ENCODE measurements at regions not wholly inside any gene's neighbourhood (a gene's known extent, or its start where the extent isn't known, plus 50 kb on each side); places are given as distances from the start of the nearest gene placed in this dataset.

DNA sequence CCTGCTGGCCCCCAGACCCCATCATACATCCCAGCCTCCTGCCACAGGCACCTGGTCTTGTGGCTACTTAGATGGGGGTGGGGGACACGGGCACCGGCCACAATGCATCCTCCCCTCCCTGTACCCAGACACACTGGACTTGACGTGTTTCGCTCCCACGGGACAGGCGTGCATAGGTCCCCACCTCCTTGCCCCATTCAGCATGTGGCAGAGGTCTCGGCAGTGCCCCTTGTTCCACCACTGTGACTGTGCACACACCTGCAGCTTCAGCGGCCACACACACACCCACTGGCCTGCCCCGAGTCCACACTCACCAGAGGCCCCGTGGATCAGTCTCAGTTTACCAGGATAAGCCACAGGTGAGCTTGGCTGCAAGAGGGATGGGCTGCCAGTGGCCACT lies 109.6 kb downstream of the ENGASE start:
- no peak overlapping the region for H2AFZ ChIP-seq (ENCODE audit: low read length)
- DNase-seq (no peak), ATAC-seq (no peak)
- no peak overlapping the region for H3K4me2 ChIP-seq (ENCODE audit: low read length)
- TF ChIP-seq, protein P1, sequence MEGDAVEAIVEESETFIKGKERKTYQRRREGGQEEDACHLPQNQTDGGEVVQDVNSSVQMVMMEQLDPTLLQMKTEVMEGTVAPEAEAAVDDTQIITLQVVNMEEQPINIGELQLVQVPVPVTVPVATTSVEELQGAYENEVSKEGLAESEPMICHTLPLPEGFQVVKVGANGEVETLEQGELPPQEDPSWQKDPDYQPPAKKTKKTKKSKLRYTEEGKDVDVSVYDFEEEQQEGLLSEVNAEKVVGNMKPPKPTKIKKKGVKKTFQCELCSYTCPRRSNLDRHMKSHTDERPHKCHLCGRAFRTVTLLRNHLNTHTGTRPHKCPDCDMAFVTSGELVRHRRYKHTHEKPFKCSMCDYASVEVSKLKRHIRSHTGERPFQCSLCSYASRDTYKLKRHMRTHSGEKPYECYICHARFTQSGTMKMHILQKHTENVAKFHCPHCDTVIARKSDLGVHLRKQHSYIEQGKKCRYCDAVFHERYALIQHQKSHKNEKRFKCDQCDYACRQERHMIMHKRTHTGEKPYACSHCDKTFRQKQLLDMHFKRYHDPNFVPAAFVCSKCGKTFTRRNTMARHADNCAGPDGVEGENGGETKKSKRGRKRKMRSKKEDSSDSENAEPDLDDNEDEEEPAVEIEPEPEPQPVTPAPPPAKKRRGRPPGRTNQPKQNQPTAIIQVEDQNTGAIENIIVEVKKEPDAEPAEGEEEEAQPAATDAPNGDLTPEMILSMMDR (conservative IDR thresholded peaks at IDR 0.05; ENCODE audit: low read depth, low read length) = no peak
- no peak for TF ChIP-seq EZH2 (IDR thresholded peaks at IDR 0.05; ENCODE audit: low read length, unreplicated experiment)
- no peak for TF ChIP-seq EZH2phosphoT487 (IDR thresholded peaks at IDR 0.05; ENCODE audit: borderline replicate concordance, low read length)
- peaks cover 95% of the 10 kb centered on the region for H3K27me3 ChIP-seq (ENCODE audit: low read length)
- H3K4me3 ChIP-seq (ENCODE audit: low read length) = no peak overlapping the region
- H3K36me3 ChIP-seq (ENCODE audit: low read depth, low read length) = no peaks in the 10 kb centered on the region
- CTCF ChIA-PET = no interaction called here
- no peaks in the 10 kb centered on the region; the same call in 1 of the 2 replicates for H4K20me1 ChIP-seq (ENCODE audit: low read length)
- H3K9ac ChIP-seq (ENCODE audit: low read length) = no peak overlapping the region
- H3F3A ChIP-seq (ENCODE audit: low read length, unreplicated experiment) = no peaks in the 10 kb centered on the region
- no TSS peak for BruUV-seq (replicated peaks)
- no peaks in the 10 kb centered on the region for H3K79me2 ChIP-seq (ENCODE audit: low read length)
- no peaks in the 10 kb centered on the region for H3K9me2 ChIP-seq (replicated peaks; ENCODE audit: low read length)
- intact Hi-C loops (cut with micrococcal nuclease) = no loop called here
- H3K9me3 ChIP-seq (ENCODE audit: low read length) = no peaks in the 10 kb centered on the region
- H3K27ac ChIP-seq (ENCODE audit: low read length) = no peak overlapping the region
- no peaks in the 10 kb centered on the region for H3K4me1 ChIP-seq (ENCODE audit: insufficient read depth, low read length)
- POLR2A ChIA-PET (ENCODE audit: unreplicated experiment) = no interaction called here

DNA sequence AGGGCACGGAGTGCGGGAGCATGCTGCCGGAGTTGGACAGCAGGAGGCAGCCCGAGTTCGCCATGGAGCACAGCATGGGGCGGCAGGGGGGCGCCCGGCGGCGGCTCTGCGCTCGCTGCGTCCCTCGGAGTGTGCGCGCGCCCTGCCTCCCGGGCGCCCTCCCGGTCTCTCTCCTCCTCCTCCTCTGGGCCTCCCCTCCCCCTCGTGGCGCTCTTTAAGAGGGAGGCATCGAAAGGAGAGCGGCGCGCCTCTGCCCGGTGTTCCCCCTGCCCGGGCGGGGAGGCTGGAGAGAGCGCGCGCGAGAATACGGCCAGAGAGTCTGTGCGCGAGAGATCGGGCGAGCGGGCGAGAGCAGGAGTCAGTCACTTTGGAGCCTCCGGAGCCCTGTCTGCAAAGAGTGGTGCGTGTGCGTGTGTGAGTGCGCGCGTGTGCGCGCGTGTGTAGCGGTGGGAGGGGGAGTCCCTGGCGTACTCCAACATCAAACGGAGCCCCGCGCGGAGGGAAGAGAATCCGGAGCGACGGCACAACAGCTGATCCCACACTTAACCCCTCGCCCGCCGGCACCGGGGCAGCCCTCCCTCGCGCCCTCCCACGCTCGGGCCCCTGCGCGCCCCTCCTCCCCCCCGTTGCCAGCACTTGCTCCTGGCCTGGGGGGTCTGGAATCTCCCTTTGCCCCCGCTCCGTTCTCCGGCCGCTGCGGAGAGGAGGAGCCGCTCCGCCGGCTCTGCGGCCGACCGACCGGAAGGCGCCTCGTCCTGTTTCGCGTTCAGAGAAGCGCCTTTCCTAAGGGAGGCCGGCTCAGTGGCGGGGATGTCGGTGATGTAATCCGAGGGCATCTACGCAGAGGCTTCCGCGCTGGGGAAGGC lies 108.9 kb downstream of the ENGASE start:
- peaks cover 95% of the 10 kb centered on the region for H3K27me3 ChIP-seq (ENCODE audit: low read length)
- intact Hi-C loops (cut with micrococcal nuclease) = no loop called here
- no peaks in the 10 kb centered on the region for H3K36me3 ChIP-seq (ENCODE audit: low read depth, low read length)
- no peaks in the 10 kb centered on the region for H3K4me1 ChIP-seq (ENCODE audit: insufficient read depth, low read length)
- no peaks in the 10 kb centered on the region for H3F3A ChIP-seq (ENCODE audit: low read length, unreplicated experiment)
- H3K27ac ChIP-seq (ENCODE audit: low read length) = no peak overlapping the region
- H3K4me3 ChIP-seq (ENCODE audit: low read length) = no peak overlapping the region
- no peaks in the 10 kb centered on the region for H3K79me2 ChIP-seq (ENCODE audit: low read length)
- H3K9me3 ChIP-seq (ENCODE audit: low read length) = no peaks in the 10 kb centered on the region
- BruUV-seq (replicated peaks) = no TSS peak
- H3K4me2 ChIP-seq (ENCODE audit: low read length) = no peak overlapping the region
- no peak overlapping the region for H3K9ac ChIP-seq (ENCODE audit: low read length)
- no peak for TF ChIP-seq EZH2phosphoT487 (IDR thresholded peaks at IDR 0.05; ENCODE audit: borderline replicate concordance, low read length)
- peak; percentile 82 for TF ChIP-seq EZH2 (IDR thresholded peaks at IDR 0.05; ENCODE audit: low read length, unreplicated experiment)
- TF ChIP-seq, protein P1 (conservative IDR thresholded peaks at IDR 0.05; ENCODE audit: low read depth, low read length) = no peak
- POLR2A ChIA-PET (ENCODE audit: unreplicated experiment) = no interaction called here
- CTCF ChIA-PET = no interaction called here
- ATAC-seq = no peak
- H4K20me1 ChIP-seq (ENCODE audit: low read length) = no peaks in the 10 kb centered on the region
- DNase-seq = no peak
- no peaks in the 10 kb centered on the region for H3K9me2 ChIP-seq (replicated peaks; ENCODE audit: low read length)
- H2AFZ ChIP-seq (ENCODE audit: low read length) = no peak overlapping the region

GRCh38 chr17:79183043-79183292 lies 108.3 kb downstream of the ENGASE start:
- Histone ChIP-seq H3K9me2 (replicated peaks; ENCODE audit: low read length) (no peaks in the 10 kb centered on the region), H4K20me1 (ENCODE audit: low read length) (no peaks in the 10 kb centered on the region), H3K79me2 (ENCODE audit: low read length) (no peaks in the 10 kb centered on the region), H3K36me3 (ENCODE audit: low read depth, low read length) (no peaks in the 10 kb centered on the region), H3K9ac (ENCODE audit: low read length) (no peak overlapping the region), H3F3A (ENCODE audit: low read length, unreplicated experiment) (no peaks in the 10 kb centered on the region), H3K27ac (ENCODE audit: low read length) (no peak overlapping the region), H2AFZ (ENCODE audit: low read length) (no peak overlapping the region), H3K4me3 (ENCODE audit: low read length) (no peak overlapping the region), H3K27me3 (ENCODE audit: low read length) (peaks cover 95% of the 10 kb centered on the region), H3K4me1 (ENCODE audit: insufficient read depth, low read length) (no peaks in the 10 kb centered on the region), H3K4me2 (ENCODE audit: low read length) (no peak overlapping the region), H3K9me3 (ENCODE audit: low read length) (no peaks in the 10 kb centered on the region)
- POLR2A ChIA-PET (ENCODE audit: unreplicated experiment) = no interaction called here
- intact Hi-C loops (cut with micrococcal nuclease) = no loop called here
- DNase-seq (no peak), ATAC-seq (no peak)
- no TSS peak for BruUV-seq (replicated peaks)
- CTCF ChIA-PET = no interaction called here
- TF ChIP-seq EZH2phosphoT487 (IDR thresholded peaks at IDR 0.05; ENCODE audit: borderline replicate concordance, low read length) = no peak
- no peak for TF ChIP-seq EZH2 (IDR thresholded peaks at IDR 0.05; ENCODE audit: low read length, unreplicated experiment)
- TF ChIP-seq, protein P1 (conservative IDR thresholded peaks at IDR 0.05; ENCODE audit: low read depth, low read length) = no peak
